ENCODE measurements at regions not wholly inside any gene's neighbourhood (a gene's known extent, or its start where the extent isn't known, plus 50 kb on each side); places are given as distances from the start of the nearest gene placed in this dataset.
"Not testable (repeated sequence)": the region's sequence is repeated elsewhere in the genome, so short reads cannot be mapped to it uniquely, and the experiment has no call there.

DNA sequence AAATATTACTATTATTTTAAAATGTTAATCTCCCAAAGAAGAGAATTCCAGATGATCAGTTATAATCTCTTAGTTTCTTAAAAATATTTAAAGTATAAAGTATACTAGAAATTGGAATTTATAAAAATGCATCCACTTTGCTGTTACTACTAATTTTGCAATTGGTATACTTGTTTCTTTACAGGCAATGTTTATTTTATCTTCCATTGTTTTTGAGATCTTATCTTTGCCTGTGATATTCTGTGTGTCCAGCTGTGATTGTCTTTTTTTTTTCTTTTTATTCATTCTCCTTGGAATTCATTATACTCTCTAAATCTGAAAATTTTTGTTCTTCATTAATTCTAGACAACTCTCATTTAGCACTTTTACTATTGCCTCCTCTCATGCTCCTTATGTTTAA is 652.6 kb downstream of the TNS3 start:
- Mint-ChIP-seq H3K4me3 (no peak overlapping the region), H3K36me3 (no peaks in the 10 kb centered on the region), H3K27ac (no peak overlapping the region), H3K27me3 (no peaks in the 10 kb centered on the region), H3K9me3 (no peaks in the 10 kb centered on the region), H3K4me1 (no peaks in the 10 kb centered on the region)
- no peak for DNase-seq

DNA sequence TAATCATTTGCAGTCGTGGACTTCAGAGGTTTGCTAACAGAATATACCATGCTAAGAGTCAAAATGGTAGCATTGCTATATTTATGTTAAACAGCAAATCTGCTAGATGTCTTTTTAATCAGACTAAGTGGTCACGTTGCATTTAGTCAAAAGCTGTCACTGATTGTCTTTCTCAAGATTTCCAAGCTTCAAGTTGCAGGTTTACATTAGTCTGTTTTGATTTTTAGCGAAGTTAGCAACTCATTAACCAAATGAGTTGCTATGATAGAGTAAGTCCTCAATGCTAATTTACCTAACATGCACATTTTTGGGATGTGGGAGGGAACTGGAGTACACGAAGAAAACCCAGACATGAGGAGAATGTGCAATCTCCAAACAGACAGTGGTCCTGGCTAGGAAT is 653.2 kb downstream of the TNS3 start:
- Mint-ChIP-seq H3K4me3 (no peak overlapping the region), H3K36me3 (no peaks in the 10 kb centered on the region), H3K27ac (no peak overlapping the region), H3K27me3 (no peaks in the 10 kb centered on the region), H3K4me1 (no peaks in the 10 kb centered on the region), H3K9me3 (no peaks in the 10 kb centered on the region)
- DNase-seq: no peak

DNA sequence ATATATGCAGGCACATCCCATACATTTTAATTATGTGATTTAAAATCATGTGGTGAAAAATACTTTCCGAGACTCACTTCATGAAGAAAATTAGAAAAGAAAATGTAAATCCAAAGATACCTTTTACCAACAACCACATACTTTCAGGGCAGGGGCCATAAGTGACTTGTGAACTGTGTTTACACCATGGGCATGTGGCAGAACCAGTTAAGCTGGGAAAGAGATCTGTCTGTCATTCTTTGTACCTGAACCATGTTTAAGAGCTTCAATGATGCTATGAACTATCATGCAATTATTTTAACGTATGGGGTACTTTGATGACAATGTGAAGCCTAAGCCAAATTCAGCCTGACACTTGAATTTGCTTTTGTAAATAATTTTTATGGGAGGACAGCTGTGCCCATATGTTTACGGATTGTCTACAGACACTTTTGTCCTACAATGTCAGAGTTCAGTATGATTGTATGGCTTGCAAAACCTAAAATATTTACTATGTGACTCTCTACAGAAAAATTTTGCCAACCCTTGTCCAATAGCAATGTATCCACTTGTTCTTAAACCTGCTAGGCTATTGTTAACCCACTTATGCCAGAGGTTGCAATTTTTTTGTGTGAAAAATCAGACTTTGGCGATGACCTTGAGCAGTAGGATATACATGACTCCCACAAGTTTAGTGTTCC is 654.6 kb downstream of the TNS3 start:
- Mint-ChIP-seq H3K4me3 (no peak overlapping the region), H3K36me3 (no peaks in the 10 kb centered on the region), H3K27me3 (no peaks in the 10 kb centered on the region), H3K27ac (no peak overlapping the region), H3K4me1 (no peaks in the 10 kb centered on the region), H3K9me3 (no peaks in the 10 kb centered on the region)
- DNase-seq: no peak

DNA sequence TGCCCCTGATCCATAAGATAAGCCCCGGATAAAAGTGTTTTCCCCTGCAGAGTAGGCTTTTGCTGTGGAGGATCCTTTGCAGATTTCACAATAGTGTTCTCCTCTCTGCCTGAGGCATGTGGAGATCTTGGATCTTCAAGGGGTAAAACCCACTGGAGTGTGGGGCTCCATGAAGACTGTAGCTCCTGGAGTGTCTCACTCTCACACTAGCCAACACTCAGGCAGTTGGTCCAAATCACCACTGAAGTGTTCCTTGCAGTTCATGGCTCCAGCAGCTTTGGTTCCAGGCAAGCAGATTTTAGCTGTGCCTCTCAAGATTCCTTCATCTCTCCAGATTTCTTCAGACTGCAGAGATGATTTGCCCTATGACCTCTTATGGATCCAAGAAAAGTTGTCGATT is 665.3 kb downstream of the TNS3 start:
- no peak for DNase-seq
- Mint-ChIP-seq H3K27ac (no peak overlapping the region), H3K27me3 (no peaks in the 10 kb centered on the region), H3K36me3 (no peaks in the 10 kb centered on the region), H3K4me3 (no peak overlapping the region), H3K4me1 (no peaks in the 10 kb centered on the region), H3K9me3 (peaks cover 3% of the 10 kb centered on the region)

DNA sequence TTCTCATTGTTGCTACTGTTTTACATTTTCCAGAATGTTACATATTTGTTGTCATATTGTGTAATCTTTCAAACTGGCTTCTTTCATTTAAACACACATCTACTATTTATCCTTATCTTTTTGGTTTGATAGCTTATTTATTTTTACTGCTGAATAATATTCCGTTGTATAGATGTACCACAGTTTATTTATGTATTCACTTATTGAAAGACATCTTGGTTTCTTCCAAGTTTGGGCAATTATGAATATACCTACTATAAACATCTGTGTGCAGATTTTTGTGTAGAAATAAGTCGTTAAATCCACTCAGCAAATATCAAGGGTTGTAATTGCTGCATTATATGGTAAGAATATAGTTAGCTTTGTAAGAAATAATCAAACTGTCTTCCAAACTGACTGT is 669.2 kb downstream of the TNS3 start:
- H3K9me3 Mint-ChIP-seq: peaks cover 8% of the 10 kb centered on the region
- DNase-seq: no peak
- no peaks in the 10 kb centered on the region for H3K36me3 Mint-ChIP-seq
- no peak overlapping the region for H3K27ac Mint-ChIP-seq
- no peaks in the 10 kb centered on the region for H3K27me3 Mint-ChIP-seq
- no peaks in the 10 kb centered on the region for H3K4me1 Mint-ChIP-seq
- H3K4me3 Mint-ChIP-seq: no peak overlapping the region

DNA sequence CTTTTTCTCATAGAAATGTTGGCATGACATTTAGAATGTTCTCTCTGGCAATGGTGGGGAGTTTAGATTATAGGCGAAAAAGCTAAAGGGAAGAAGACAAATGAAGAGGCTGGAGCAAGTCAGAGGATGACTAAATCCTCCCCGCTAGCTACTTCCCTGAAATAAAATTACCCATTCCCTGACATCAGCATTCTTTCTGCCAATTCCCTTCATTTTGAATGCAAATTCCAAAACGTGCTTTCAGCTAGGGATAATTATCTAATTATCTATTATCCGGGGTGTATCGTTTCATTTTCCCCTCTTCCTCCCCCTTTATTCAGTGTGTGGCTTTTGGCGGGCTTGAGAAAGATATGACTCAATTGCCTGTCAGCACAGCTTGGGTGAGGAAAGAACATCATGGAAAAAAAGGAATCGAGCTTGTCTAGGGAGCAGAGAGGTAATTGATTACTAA is 672.3 kb downstream of the TNS3 start:
- Mint-ChIP-seq H3K9me3 (peaks cover 8% of the 10 kb centered on the region), H3K27ac (no peak overlapping the region), H3K4me1 (no peaks in the 10 kb centered on the region), H3K27me3 (no peaks in the 10 kb centered on the region), H3K4me3 (no peak overlapping the region), H3K36me3 (no peaks in the 10 kb centered on the region)
- DNase-seq: no peak

DNA sequence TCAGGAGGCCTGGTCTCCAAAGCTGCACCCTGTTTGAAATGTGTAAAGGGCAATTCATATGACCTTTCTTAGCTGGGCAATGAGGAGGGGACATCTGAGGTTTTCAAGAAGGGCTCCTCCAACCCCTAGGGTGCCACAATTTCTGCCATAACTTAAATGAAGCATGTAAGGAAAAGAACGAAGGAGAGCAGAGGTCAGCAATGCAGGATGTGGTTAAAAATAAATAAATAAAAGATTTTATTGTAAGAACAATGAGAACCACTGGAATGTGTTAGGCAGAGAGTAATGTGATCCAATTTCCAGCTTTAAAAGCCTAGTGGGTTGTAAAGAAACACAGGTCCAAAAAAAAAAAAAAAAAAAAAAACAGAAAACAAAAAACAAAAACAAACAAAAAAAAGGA is 673.1 kb downstream of the TNS3 start:
- H3K27ac Mint-ChIP-seq: no peak overlapping the region
- no peaks in the 10 kb centered on the region for H3K27me3 Mint-ChIP-seq
- H3K4me3 Mint-ChIP-seq: no peak overlapping the region
- H3K4me1 Mint-ChIP-seq: no peaks in the 10 kb centered on the region
- H3K36me3 Mint-ChIP-seq: no peaks in the 10 kb centered on the region
- DNase-seq: no peak
- peaks cover 8% of the 10 kb centered on the region for H3K9me3 Mint-ChIP-seq

DNA sequence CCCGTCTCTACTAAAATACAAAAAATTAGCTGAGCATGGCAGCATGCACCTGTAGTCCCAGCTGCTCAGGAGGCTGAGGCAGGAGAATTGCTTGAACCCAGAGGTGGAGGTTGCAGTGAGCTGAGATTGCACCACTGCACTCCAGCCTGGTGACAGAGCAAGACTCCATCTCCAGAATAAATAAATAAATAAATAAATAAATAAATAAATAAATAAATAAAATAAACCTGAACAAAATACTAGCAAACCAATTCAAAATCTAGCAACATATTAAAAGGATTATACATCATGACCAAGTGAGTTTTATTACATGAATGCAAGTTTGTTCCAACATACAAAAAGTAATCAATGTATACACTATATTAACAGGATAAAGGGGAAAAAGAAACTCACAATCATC is 677.4 kb downstream of the TNS3 start:
- not testable (repeated sequence) for H3K27ac Mint-ChIP-seq, H3K9me3 Mint-ChIP-seq, H3K4me1 Mint-ChIP-seq, DNase-seq, H3K4me3 Mint-ChIP-seq, H3K36me3 Mint-ChIP-seq, H3K27me3 Mint-ChIP-seq

DNA sequence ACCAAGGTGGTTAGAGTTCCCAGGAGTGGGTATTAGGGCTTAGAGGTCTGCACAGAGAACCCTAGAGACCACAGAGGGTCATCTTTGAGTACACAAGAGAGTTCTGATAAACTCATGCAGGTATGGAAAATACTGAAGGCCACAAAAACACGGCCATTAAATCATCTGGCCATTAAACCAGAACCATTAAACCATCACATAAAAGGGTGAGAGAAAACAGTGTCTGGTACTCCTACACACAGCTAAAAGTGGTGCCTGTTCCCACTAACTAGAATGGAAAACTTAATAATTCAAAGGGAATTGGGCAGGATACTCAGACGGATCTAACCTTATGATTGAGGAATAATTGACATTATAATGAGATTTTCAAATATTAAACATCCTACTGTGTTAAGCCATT is 679.4 kb downstream of the TNS3 start:
- no peaks in the 10 kb centered on the region for H3K27me3 Mint-ChIP-seq
- no peak overlapping the region for H3K27ac Mint-ChIP-seq
- H3K9me3 Mint-ChIP-seq: peaks cover 1% of the 10 kb centered on the region
- no peaks in the 10 kb centered on the region for H3K4me1 Mint-ChIP-seq
- DNase-seq: no peak
- H3K36me3 Mint-ChIP-seq: no peaks in the 10 kb centered on the region
- no peak overlapping the region for H3K4me3 Mint-ChIP-seq

DNA sequence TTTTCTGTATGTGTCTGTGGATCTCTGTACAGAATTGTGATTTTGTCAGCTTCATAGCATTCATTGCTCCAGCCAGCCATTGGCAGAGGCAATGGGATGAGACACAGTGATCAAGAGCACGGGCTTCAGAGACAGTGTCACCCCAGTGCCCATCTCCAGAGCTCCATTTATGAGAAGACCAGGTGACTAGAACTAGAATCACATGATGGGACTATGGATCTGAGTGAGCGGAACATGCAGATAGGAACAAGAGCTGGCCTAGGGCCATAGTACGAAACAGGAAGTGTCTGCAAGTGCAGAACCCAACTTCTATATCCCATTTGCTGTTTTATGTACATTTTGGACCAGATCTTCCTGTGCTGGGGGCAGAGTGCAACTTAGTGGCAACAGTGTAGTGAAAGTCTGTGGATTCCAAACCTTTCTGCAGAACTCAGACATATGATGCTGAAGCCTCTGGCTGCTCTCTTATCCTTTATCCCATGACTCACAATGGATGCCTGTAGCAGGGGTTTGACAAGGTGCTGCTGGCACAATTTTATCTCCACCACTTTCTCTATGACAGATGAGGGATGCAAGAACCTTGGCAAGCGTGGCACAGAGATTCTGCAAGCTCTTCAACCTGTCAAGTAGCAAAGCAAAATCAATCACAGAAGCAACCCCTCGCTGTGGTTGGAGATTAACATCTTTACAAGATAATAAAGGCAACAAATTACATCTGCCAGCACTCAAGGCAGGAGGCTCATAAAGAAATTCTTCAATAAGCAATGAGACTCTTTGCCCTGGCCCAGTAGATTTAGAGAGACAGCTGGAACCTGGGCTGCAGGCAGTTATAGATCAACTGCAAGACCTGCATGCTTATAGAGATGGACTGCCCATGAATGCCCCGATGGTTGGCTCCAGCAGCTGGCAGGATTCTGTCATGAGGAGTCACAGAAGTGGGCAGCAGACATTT is 681.3 kb downstream of the TNS3 start:
- H3K27me3 Mint-ChIP-seq: no peaks in the 10 kb centered on the region
- H3K4me1 Mint-ChIP-seq: no peaks in the 10 kb centered on the region
- DNase-seq: no peak
- no peaks in the 10 kb centered on the region for H3K36me3 Mint-ChIP-seq
- H3K4me3 Mint-ChIP-seq: no peak overlapping the region
- H3K27ac Mint-ChIP-seq: no peak overlapping the region
- peaks cover 1% of the 10 kb centered on the region for H3K9me3 Mint-ChIP-seq

DNA sequence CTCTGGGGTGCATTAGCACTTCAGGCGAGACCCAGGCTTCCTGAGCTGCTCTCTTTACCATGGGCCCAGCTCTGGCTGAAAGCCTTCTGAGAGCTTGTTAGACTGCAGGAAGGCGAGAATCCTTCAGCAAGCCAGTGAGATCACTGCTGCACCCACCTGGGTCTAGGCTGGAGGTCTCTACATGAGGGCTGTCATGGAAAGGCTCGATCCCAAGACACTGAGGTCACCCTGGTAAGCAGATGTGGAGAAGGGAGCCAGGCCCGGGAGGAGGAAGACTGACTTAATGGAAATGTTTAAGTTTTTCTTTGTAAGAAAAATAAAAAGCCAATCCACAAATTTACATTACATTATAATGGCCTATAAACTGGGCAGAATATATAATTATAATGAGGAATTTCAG is 684.5 kb downstream of the TNS3 start:
- Mint-ChIP-seq H3K4me3 (no peak overlapping the region), H3K27me3 (no peaks in the 10 kb centered on the region), H3K4me1 (no peaks in the 10 kb centered on the region), H3K27ac (no peak overlapping the region), H3K9me3 (peaks cover 2% of the 10 kb centered on the region), H3K36me3 (no peaks in the 10 kb centered on the region)
- no peak for DNase-seq

DNA sequence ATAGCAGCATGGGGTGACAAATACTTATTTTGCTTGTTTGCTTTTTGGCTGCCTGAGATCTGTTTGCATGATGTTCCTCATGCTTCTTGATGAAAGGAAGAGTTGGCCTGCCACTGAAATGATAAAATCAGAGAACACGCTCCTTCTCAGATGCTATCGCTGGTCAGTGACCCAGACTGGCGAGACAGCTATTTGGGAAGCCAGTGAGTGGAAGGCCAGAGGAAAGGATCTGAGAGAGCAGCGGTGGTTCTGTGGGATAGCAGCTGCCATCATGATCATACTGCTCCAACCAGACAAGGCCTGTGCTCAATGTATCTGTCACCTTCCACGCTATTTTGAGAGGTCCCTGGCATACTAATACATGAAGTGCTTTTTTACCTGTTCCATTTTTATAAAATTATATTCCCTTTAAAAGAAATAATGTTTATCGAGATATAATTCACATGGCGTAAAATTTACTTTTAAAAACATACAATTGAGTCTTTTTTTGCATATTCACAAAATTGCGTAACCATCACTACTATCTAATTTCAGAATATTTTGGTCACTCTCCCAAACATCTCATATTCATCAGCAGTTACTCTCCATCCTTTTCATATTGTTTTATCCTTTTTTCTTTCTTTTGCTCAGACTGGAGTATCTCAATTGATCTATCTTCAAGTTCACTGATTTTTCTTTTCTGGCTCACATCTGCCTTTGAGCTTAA is 695.1 kb downstream of the TNS3 start:
- Mint-ChIP-seq H3K36me3 (no peaks in the 10 kb centered on the region), H3K27me3 (no peaks in the 10 kb centered on the region), H3K4me3 (no peak overlapping the region), H3K4me1 (no peaks in the 10 kb centered on the region), H3K9me3 (peaks cover 9% of the 10 kb centered on the region), H3K27ac (no peak overlapping the region)
- DNase-seq: no peak

DNA sequence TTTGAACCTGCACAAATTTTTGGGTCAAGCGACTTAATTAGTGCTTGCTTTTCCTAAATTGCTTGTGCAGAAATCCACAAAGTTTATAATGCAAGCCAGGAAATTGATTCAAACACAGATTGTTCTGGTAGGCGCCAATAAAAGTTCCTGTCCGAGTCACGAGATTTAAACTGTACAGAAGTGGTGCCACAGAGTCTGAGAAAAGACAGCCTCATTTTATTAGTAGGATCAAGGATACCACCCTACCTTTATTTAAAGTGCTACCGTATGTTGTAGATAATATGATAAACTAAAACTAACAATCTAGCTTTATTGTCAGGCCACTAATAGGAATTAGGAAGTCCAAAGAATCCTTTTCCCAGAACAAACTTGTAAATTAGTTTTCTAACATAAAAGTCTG is 696.7 kb downstream of the TNS3 start:
- DNase-seq: no peak
- Mint-ChIP-seq H3K4me1 (no peaks in the 10 kb centered on the region), H3K27me3 (no peaks in the 10 kb centered on the region), H3K4me3 (no peak overlapping the region), H3K27ac (no peak overlapping the region), H3K36me3 (no peaks in the 10 kb centered on the region), H3K9me3 (peaks cover 9% of the 10 kb centered on the region)

DNA sequence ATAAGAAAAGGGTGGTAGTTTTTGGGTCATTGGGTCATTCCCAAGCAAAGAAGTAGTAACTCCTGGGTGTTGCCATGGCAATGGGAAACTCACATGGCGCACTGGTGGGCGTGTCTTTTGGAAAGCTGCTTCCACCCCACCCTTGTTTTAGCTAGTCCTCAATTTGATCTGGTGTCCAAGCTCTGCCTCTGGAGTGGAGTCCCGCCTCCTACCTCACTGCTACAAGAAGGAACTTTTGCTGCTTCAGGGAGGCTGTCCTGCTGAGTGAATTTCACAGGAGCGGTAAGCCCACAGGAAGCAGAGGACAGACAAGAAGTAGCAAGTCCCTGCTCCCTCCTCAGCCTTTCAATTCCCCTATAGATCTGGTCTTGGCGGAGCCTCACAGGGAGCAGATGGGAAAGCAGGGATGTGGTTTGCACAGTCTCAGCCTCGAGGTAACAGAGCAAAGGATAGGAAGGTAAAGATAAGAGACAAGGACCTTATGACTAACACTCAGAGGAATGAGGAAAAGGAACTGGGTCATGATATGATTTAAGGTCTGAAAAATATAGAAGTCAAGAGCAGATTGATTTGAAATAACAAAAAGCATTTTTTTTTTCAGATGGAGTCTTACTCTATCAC is 700.3 kb downstream of the TNS3 start:
- peaks cover 5% of the 10 kb centered on the region for H3K9me3 Mint-ChIP-seq
- H3K27me3 Mint-ChIP-seq: no peaks in the 10 kb centered on the region
- DNase-seq: no peak
- no peak overlapping the region for H3K4me3 Mint-ChIP-seq
- H3K4me1 Mint-ChIP-seq: no peaks in the 10 kb centered on the region
- no peaks in the 10 kb centered on the region for H3K36me3 Mint-ChIP-seq
- no peak overlapping the region for H3K27ac Mint-ChIP-seq
